ENCODE measurements at regions not wholly inside any gene's neighbourhood (a gene's known extent, or its start where the extent isn't known, plus 50 kb on each side); places are given as distances from the start of the nearest gene placed in this dataset.

DNA sequence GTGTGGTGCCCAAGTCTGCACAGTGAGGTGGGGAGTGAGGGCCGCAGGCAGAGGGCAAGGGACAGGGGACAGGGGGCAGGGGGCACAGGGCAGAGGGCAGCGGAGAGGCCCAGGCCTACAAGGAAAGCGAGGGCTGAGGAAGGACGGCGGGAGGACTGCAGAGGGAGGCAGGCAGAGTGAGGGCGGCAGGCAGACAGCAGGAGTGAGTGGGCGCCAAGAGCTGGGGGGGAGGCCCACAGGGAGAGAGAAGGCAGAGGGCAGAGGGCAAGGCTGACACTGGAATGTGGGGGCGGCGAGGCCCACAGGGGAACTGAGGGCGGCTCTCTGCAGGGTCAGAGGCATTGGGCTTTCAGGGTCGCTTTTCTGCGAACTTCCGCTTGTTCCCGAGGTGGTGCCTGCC is 267.8 kb upstream of the NDN start:
- Histone ChIP-seq H2BK15ac (ENCODE audit: low read depth, low read length) (no peak overlapping the region), H3T11ph (ENCODE audit: low read length) (no peak overlapping the region), H2BK120ac (ENCODE audit: low read depth, low read length, poor library complexity, severe bottlenecking) (no peak overlapping the region), H2AK5ac (ENCODE audit: insufficient read length, low read length) (no peak overlapping the region), H3K79me2 (ENCODE audit: insufficient read depth, low read length) (no peaks in the 10 kb centered on the region), H4K20me1 (ENCODE audit: control insufficient read depth, insufficient read depth, insufficient read length) (no peaks in the 10 kb centered on the region), H3K23me2 (ENCODE audit: insufficient read length, low read depth, low read length, poor library complexity, severe bottlenecking) (no peaks in the 10 kb centered on the region), H3K27ac (ENCODE audit: insufficient read length, low read depth, low read length) (no peak overlapping the region), H4K8ac (replicated peaks; ENCODE audit: insufficient read length, low read depth, low read length) (no peak overlapping the region), H4K5ac (ENCODE audit: insufficient read length, low read depth, low read length) (no peak overlapping the region), H3K18ac (ENCODE audit: insufficient read length, low read depth, low read length) (no peak overlapping the region), H3K23ac (ENCODE audit: insufficient read length, low read depth, low read length) (no peak overlapping the region), H4K91ac (ENCODE audit: insufficient read length, low read depth, low read length) (no peak overlapping the region), H3K79me1 (ENCODE audit: insufficient read depth, low read depth, low read length, poor library complexity, severe bottlenecking) (no peaks in the 10 kb centered on the region), H3K4ac (ENCODE audit: low read depth, low read length) (no peak overlapping the region), H3K4me1 (ENCODE audit: insufficient read depth, low read length) (no peaks in the 10 kb centered on the region), H2BK20ac (ENCODE audit: low read depth, low read length, poor library complexity, severe bottlenecking) (no peak overlapping the region), H2BK12ac (ENCODE audit: insufficient read length, low read depth, low read length) (no peak overlapping the region), H2BK5ac (ENCODE audit: insufficient read length, low read length) (no peak overlapping the region), H2AFZ (ENCODE audit: low read length) (no peak overlapping the region), H3K14ac (ENCODE audit: insufficient read depth, low read length) (no peak overlapping the region), H3K9me3 (ENCODE audit: control insufficient read depth, low read depth, low read length) (peaks cover 11% of the 10 kb centered on the region), H3K56ac (ENCODE audit: insufficient read length, low read depth, low read length) (no peak overlapping the region), H3K9ac (ENCODE audit: extremely low read depth, insufficient read length, low read length) (no peak overlapping the region), H3K27me3 (ENCODE audit: insufficient read depth, low read length) (no peaks in the 10 kb centered on the region), H3K4me2 (ENCODE audit: insufficient read depth, insufficient read length, low read length) (no peak overlapping the region)
- TF ChIP-seq, protein P1, sequence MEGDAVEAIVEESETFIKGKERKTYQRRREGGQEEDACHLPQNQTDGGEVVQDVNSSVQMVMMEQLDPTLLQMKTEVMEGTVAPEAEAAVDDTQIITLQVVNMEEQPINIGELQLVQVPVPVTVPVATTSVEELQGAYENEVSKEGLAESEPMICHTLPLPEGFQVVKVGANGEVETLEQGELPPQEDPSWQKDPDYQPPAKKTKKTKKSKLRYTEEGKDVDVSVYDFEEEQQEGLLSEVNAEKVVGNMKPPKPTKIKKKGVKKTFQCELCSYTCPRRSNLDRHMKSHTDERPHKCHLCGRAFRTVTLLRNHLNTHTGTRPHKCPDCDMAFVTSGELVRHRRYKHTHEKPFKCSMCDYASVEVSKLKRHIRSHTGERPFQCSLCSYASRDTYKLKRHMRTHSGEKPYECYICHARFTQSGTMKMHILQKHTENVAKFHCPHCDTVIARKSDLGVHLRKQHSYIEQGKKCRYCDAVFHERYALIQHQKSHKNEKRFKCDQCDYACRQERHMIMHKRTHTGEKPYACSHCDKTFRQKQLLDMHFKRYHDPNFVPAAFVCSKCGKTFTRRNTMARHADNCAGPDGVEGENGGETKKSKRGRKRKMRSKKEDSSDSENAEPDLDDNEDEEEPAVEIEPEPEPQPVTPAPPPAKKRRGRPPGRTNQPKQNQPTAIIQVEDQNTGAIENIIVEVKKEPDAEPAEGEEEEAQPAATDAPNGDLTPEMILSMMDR (conservative IDR thresholded peaks at IDR 0.05), result no peak
- no CpG with 5 or more reads among the region's 14 CpGs for WGBS (ENCODE audit: extremely low coverage, insufficient read length, low lambda C conversion rate)
- H3K4me3 Mint-ChIP-seq, result no peak overlapping the region
- no peaks in the 10 kb centered on the region for H3K27me3 Mint-ChIP-seq (ENCODE audit: low read depth)
- H3K27ac Mint-ChIP-seq, result no peak overlapping the region
- peaks cover 0 to 1% (median 0%) of the 10 kb centered on the region in 3 experiments; a peak in 1 of 7 replicates for H3K36me3 Mint-ChIP-seq (ENCODE audit: insufficient read depth in 1 of 3, low read depth in 3 of 3)
- H3K9me3 Mint-ChIP-seq, result peaks cover 69 to 77% of the 10 kb centered on the region in 2 experiments
- no peaks in the 10 kb centered on the region for H3K4me1 Mint-ChIP-seq
- DNase-seq, result no peak
